Keratinocyte (primary cell): ENCODE measurements at regions not wholly inside any gene's neighbourhood (a gene's known extent, or its start where the extent isn't known, plus 50 kb on each side); places are given as distances from the start of the nearest gene placed in this dataset.

Experiments used
- CTCF ChIP-seq, 3 experiments: IDR thresholded peaks in 1 of 3; conservative IDR thresholded peaks in 1 of 3; optimal IDR thresholded peaks in 1 of 3; 2 replicates in 2 of 3; 3 replicates in 1 of 3; pipeline versions ENCODE3 to v1.5.1; 2011; ENCODE audit warnings: low read length in 3 of 3, mild to moderate bottlenecking in 3 of 3, moderate library complexity in 2 of 3, control low read depth in 1 of 3, inconsistent platforms in 1 of 3; ENCODE audit not compliant: insufficient read depth in 2 of 3; ENCODE audit errors: extremely low read depth in 1 of 3
- EZH2 ChIP-seq: IDR thresholded peaks from one replicate; pipeline ENCODE4 v1.6.1; 2012; ENCODE audit warnings: inconsistent platforms, mild to moderate bottlenecking, low read length, moderate library complexity

GRCh38 chr11:28457481-28458065, 349.4 kb downstream of the METTL15 start:
- TF ChIP-seq CTCF (optimal IDR thresholded peaks at IDR 0.05 in 1 of 3, IDR thresholded peaks at IDR 0.05 in 1 of 3, conservative IDR thresholded peaks at IDR 0.05 in 1 of 3; ENCODE audit: extremely low read depth in 1 of 3, insufficient read depth in 2 of 3, low read length in 3 of 3), result no peak
- TF ChIP-seq EZH2, result no peak
